ENCODE measurements at regions not wholly inside any gene's neighbourhood (a gene's known extent, or its start where the extent isn't known, plus 50 kb on each side); places are given as distances from the start of the nearest gene placed in this dataset.

DNA sequence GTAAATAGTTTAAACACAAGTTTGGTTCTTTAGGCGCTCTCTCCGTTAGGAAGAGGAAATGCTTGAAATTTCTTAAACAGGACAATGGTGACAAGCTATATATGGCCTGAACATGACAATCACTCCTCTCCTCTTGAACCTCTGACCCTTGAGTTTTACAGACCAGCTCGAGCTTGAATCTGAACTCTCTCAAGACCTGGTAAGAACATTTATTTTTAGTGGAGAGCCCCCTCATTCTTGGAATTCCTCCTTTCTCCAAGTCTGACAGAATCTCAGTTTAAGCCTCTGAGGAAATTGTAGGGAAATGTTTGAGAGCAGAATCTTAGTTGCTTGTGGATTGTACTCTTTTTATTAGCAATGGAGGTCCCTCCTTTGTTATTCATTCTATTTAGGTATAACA, 1293.6 kb upstream of the ZEB2 start:
- TF ChIP-seq, protein P1, sequence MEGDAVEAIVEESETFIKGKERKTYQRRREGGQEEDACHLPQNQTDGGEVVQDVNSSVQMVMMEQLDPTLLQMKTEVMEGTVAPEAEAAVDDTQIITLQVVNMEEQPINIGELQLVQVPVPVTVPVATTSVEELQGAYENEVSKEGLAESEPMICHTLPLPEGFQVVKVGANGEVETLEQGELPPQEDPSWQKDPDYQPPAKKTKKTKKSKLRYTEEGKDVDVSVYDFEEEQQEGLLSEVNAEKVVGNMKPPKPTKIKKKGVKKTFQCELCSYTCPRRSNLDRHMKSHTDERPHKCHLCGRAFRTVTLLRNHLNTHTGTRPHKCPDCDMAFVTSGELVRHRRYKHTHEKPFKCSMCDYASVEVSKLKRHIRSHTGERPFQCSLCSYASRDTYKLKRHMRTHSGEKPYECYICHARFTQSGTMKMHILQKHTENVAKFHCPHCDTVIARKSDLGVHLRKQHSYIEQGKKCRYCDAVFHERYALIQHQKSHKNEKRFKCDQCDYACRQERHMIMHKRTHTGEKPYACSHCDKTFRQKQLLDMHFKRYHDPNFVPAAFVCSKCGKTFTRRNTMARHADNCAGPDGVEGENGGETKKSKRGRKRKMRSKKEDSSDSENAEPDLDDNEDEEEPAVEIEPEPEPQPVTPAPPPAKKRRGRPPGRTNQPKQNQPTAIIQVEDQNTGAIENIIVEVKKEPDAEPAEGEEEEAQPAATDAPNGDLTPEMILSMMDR (IDR thresholded peaks at IDR 0.05), result no peak
- no peak for TF ChIP-seq EZH2 (IDR thresholded peaks at IDR 0.05; ENCODE audit: borderline replicate concordance, insufficient read depth, low read depth, low read length, poor library complexity, severe bottlenecking)
